ENCODE measurements at regions not wholly inside any gene's neighbourhood (a gene's known extent, or its start where the extent isn't known, plus 50 kb on each side); places are given as distances from the start of the nearest gene placed in this dataset.

- Mint-ChIP-seq H3K4me3 (no peak overlapping the region), H3K27ac (no peak overlapping the region), H3K9me3 (ENCODE audit: insufficient read depth) (no peaks in the 10 kb centered on the region), H3K27me3 (no peaks in the 10 kb centered on the region), H3K4me1 (no peaks in the 10 kb centered on the region)
- H3K9ac ChIP-seq (ENCODE audit: low read length): no peak overlapping the region
- ChIA-PET POLR2A (no interaction called here), CTCF (no interaction called here)
- TF ChIP-seq CTCF (IDR thresholded peaks at IDR 0.05): no peak
- TF ChIP-seq EZH2 (IDR thresholded peaks at IDR 0.05; ENCODE audit: borderline replicate concordance, insufficient read depth, low read depth, low read length, poor library complexity, severe bottlenecking): no peak
- H3K4me2 ChIP-seq (replicated peaks; ENCODE audit: low read depth, low read length, poor library complexity, severe bottlenecking): no peak overlapping the region
- DNase-seq (no peak), ATAC-seq (ENCODE audit: low read depth) (no peak)
- no peaks in the 10 kb centered on the region for H3K9me3 ChIP-seq (ENCODE audit: control extremely low read depth in 1 of 3, control insufficient read depth in 2 of 3, insufficient read depth in 1 of 3, low read length in 2 of 3)
- no peak overlapping the region for H2AFZ ChIP-seq (ENCODE audit: insufficient read depth, low read depth, low read length, poor library complexity, severe bottlenecking)
- H3K27me3 ChIP-seq (replicated peaks in 1 of 4; ENCODE audit: control extremely low read depth in 1 of 4, control insufficient read depth in 3 of 4, insufficient read depth in 4 of 4, low read length in 3 of 4): no peaks in the 10 kb centered on the region
- no peaks in the 10 kb centered on the region for H3K4me1 ChIP-seq (ENCODE audit: control insufficient read depth in 2 of 2, insufficient read depth in 2 of 2, low read length in 2 of 2)
- H3K4me3 ChIP-seq (ENCODE audit: control extremely low read depth in 1 of 5, extremely low read depth in 1 of 5, insufficient read depth in 1 of 5, low read depth in 2 of 5, low read length in 4 of 5): no peak overlapping the region
- no peaks in the 10 kb centered on the region for H3K79me2 ChIP-seq (ENCODE audit: control insufficient read depth, insufficient read depth, low read length)
- H3K27ac ChIP-seq (ENCODE audit: low read length in 2 of 2): no peak overlapping the region
- intact Hi-C loops (cut with micrococcal nuclease): no loop called here
- H3K36me3 ChIP-seq (replicated peaks in 1 of 2; ENCODE audit: control extremely low read depth in 1 of 2, control insufficient read depth in 1 of 2, extremely low read depth in 1 of 2, insufficient read depth in 2 of 2, low read length in 1 of 2): no peaks in the 10 kb centered on the region
- 92% methylated on average over 2 of the region's 3 CpGs for WGBS (ENCODE audit: insufficient coverage)
- H4K20me1 ChIP-seq (ENCODE audit: control insufficient read depth, insufficient read depth, low read length, poor library complexity, severe bottlenecking): no peaks in the 10 kb centered on the region
Observed at GRCh38 chr5:124317451-124317850, 429.0 kb downstream of the ZNF608 start.

- DNase-seq (no peak), ATAC-seq (ENCODE audit: low read depth) (no peak)
- no peaks in the 10 kb centered on the region for H3K27me3 Mint-ChIP-seq
- Histone ChIP-seq H3K4me3 (ENCODE audit: control extremely low read depth in 1 of 5, extremely low read depth in 1 of 5, insufficient read depth in 1 of 5, low read depth in 2 of 5, low read length in 4 of 5) (no peak overlapping the region), H3K4me2 (replicated peaks; ENCODE audit: low read depth, low read length, poor library complexity, severe bottlenecking) (no peak overlapping the region), H3K79me2 (ENCODE audit: control insufficient read depth, insufficient read depth, low read length) (no peaks in the 10 kb centered on the region), H3K27me3 (replicated peaks in 1 of 4; ENCODE audit: control extremely low read depth in 1 of 4, control insufficient read depth in 3 of 4, insufficient read depth in 4 of 4, low read length in 3 of 4) (no peaks in the 10 kb centered on the region), H3K36me3 (replicated peaks in 1 of 2; ENCODE audit: control extremely low read depth in 1 of 2, control insufficient read depth in 1 of 2, extremely low read depth in 1 of 2, insufficient read depth in 2 of 2, low read length in 1 of 2) (no peaks in the 10 kb centered on the region), H4K20me1 (ENCODE audit: control insufficient read depth, insufficient read depth, low read length, poor library complexity, severe bottlenecking) (no peaks in the 10 kb centered on the region), H3K27ac (ENCODE audit: low read length in 2 of 2) (no peak overlapping the region), H3K9ac (ENCODE audit: low read length) (no peak overlapping the region), H3K4me1 (ENCODE audit: control insufficient read depth in 2 of 2, insufficient read depth in 2 of 2, low read length in 2 of 2) (no peaks in the 10 kb centered on the region), H2AFZ (ENCODE audit: insufficient read depth, low read depth, low read length, poor library complexity, severe bottlenecking) (no peak overlapping the region), H3K9me3 (ENCODE audit: control extremely low read depth in 1 of 3, control insufficient read depth in 2 of 3, insufficient read depth in 1 of 3, low read length in 2 of 3) (no peaks in the 10 kb centered on the region)
- H3K9me3 Mint-ChIP-seq (ENCODE audit: insufficient read depth): no peaks in the 10 kb centered on the region
- POLR2A ChIA-PET: no interaction called here
- intact Hi-C loops (cut with micrococcal nuclease): no loop called here
- no peak overlapping the region for H3K4me3 Mint-ChIP-seq
- H3K27ac Mint-ChIP-seq: no peak overlapping the region
- TF ChIP-seq EZH2 (IDR thresholded peaks at IDR 0.05; ENCODE audit: borderline replicate concordance, insufficient read depth, low read depth, low read length, poor library complexity, severe bottlenecking) (no peak), CTCF (IDR thresholded peaks at IDR 0.05) (no peak)
- no peaks in the 10 kb centered on the region for H3K4me1 Mint-ChIP-seq
- CTCF ChIA-PET: no interaction called here
- WGBS (ENCODE audit: insufficient coverage): no CpG with 5 or more reads among the region's 3 CpGs
Observed at GRCh38 chr5:124315741-124316415, 430.6 kb downstream of the ZNF608 start.
